Psoas muscle (tissue), 7 donors: ENCODE measurements at regions not wholly inside any gene's neighbourhood (a gene's known extent, or its start where the extent isn't known, plus 50 kb on each side); places are given as distances from the start of the nearest gene placed in this dataset.

Experiments
- ATAC-seq, 4 donors: fragments of 200-7000 bp; cut with Tn5 transposase; one replicate each; pipeline ENCODE4 v1.9.1; 2020; ENCODE audit warnings: moderate library complexity in 3 of 4, mild to moderate bottlenecking in 2 of 4
- DNase-seq, 2 donors: peaks; one replicate each; pipeline ENCODE4 v3.0.0-alpha.2; 2020
- H3K27ac ChIP-seq: fragments of 200-600 bp; one replicate; pipeline ENCODE4 v1.8.0; 2022
- H3K27me3 ChIP-seq, 3 donors: fragments of 200-600 bp in 1 of 3; one replicate each; pipeline versions ENCODE4 v1.6.1 to v1.8.0; 2013 to 2022; ENCODE audit warnings: low read length in 2 of 3, mild to moderate bottlenecking in 2 of 3, moderate library complexity in 1 of 3; ENCODE audit not compliant: insufficient read depth in 3 of 3
- H3K36me3 ChIP-seq, 2 donors: fragments of 200-600 bp in 1 of 2; one replicate each; pipeline versions ENCODE4 v1.6.1 to v1.8.0; 2013 to 2022; ENCODE audit warnings: low read depth in 1 of 2, mild to moderate bottlenecking in 1 of 2, moderate library complexity in 1 of 2; ENCODE audit not compliant: insufficient read depth in 1 of 2
- H3K4me1 ChIP-seq: fragments of 200-600 bp; one replicate; pipeline ENCODE4 v1.8.0; 2022
- H3K4me3 ChIP-seq: fragments of 200-600 bp; one replicate; pipeline ENCODE4 v1.8.0; 2022; ENCODE audit warnings: mild to moderate bottlenecking
- H3K9me3 ChIP-seq: fragments of 200-600 bp; one replicate; pipeline ENCODE4 v1.8.0; 2022
- CTCF ChIP-seq: fragments of 200-600 bp; IDR thresholded peaks from one replicate; pipeline ENCODE4 v1.8.0; 2022; ENCODE audit warnings: antibody characterized with exemption
- WGBS, 3 donors: extraction: QIAGEN DNeasy Blood & Tissue Kit; methylation state at CpG; one replicate each; pipeline versions ENCODE4 v1.1.6 to v1.1.7; 2013; 5-methylcytosine and 5-hydroxymethylcytosine counted together
- intact Hi-C, 2 donors: fragments of 100-400 bp; cut with DNase I; formaldehyde crosslinking; loops; one replicate each; pipeline versions ENCODE4 v1.11.0 to v1.14.2; 2022
- donor health status: healthy with polysubstance abuse.
- donor health status: DM: no; HTN: no; CAD: no; lungs with moderate emphysema.
- donor health status: Bipolar disorder and iron deficiency.
- donor health status: healthy.
- donor health status: DM: yes; HTN: yes; CAD: no.
- donor health status: DM: no; HTN: no; CAD: no.
- donor health status: DM: yes; HTN: yes; CAD: no.

GRCh38 chr3:22122567-22122966, 371.6 kb upstream of the ZNF385D start:
- Histone ChIP-seq H3K27ac (no peak overlapping the region), H3K4me3 (no peak overlapping the region), H3K27me3 (no peaks in the 10 kb centered on the region), H3K9me3 (peaks cover 3% of the 10 kb centered on the region), H3K4me1 (peaks cover 4% of the 10 kb centered on the region), H3K36me3 (no peaks in the 10 kb centered on the region)
- 67 to 78% (median 77%) methylated on average over 3 of the region's 3 CpGs for WGBS, 3 donors
- no peak for ATAC-seq
- DNase-seq, result no peak
- intact Hi-C loops, result no loop called here
- TF ChIP-seq CTCF, result no peak

- no peak for DNase-seq
- Histone ChIP-seq H3K27me3 (no peaks in the 10 kb centered on the region), H3K9me3 (peaks cover 3% of the 10 kb centered on the region), H3K4me1 (no peaks in the 10 kb centered on the region), H3K27ac (no peak overlapping the region), H3K4me3 (no peak overlapping the region), H3K36me3 (no peaks in the 10 kb centered on the region)
- intact Hi-C loops, result no loop called here
- TF ChIP-seq CTCF, result no peak
- ATAC-seq, result no peak
- 89 to 96% (median 93%) methylated on average over 2 of the region's 2 CpGs for WGBS, 3 donors
Observed at GRCh38 chr3:22129101-22129500, 378.1 kb upstream of the ZNF385D start.

GRCh38 chr3:22141769-22142168, 390.8 kb upstream of the ZNF385D start:
- no peak for DNase-seq
- Histone ChIP-seq H3K4me1 (peaks cover 3% of the 10 kb centered on the region), H3K4me3 (no peak overlapping the region), H3K9me3 (no peaks in the 10 kb centered on the region), H3K36me3 (no peaks in the 10 kb centered on the region), H3K27me3 (no peaks in the 10 kb centered on the region), H3K27ac (no peak overlapping the region)
- intact Hi-C loops, result no loop called here
- no peak for TF ChIP-seq CTCF
- 50 to 57% (median 56%) methylated on average over 2 of the region's 2 CpGs for WGBS, 3 donors
- no peak for ATAC-seq

GRCh38 chr3:22147161-22147560, 396.2 kb upstream of the ZNF385D start:
- no peak for DNase-seq
- no peaks in the 10 kb centered on the region for H3K4me1 ChIP-seq
- WGBS, 3 donors, result 48 to 67% (median 64%) methylated on average over 3 of the region's 3 CpGs
- H3K27ac ChIP-seq, result no peak overlapping the region
- no peaks in the 10 kb centered on the region for H3K9me3 ChIP-seq
- intact Hi-C loops, result no loop called here
- no peaks in the 10 kb centered on the region for H3K36me3 ChIP-seq
- no peaks in the 10 kb centered on the region for H3K27me3 ChIP-seq
- ATAC-seq, result no peak
- H3K4me3 ChIP-seq, result no peak overlapping the region
- TF ChIP-seq CTCF, result no peak

- Histone ChIP-seq H3K4me1 (no peaks in the 10 kb centered on the region), H3K27me3 (no peaks in the 10 kb centered on the region), H3K9me3 (no peaks in the 10 kb centered on the region), H3K27ac (no peak overlapping the region), H3K36me3 (no peaks in the 10 kb centered on the region), H3K4me3 (no peak overlapping the region)
- intact Hi-C loops, result no loop called here
- DNase-seq, result no peak
- no peak for ATAC-seq
- TF ChIP-seq CTCF, result no peak
- 73 to 88% (median 86%) methylated on average over 2 of the region's 2 CpGs for WGBS, 3 donors
Observed at GRCh38 chr3:22156868-22157267, 405.9 kb upstream of the ZNF385D start.
